GM19025 (cell line): ENCODE measurements at regions not wholly inside any gene's neighbourhood (a gene's known extent, or its start where the extent isn't known, plus 50 kb on each side); places are given as distances from the start of the nearest gene placed in this dataset.

Experiments used
- ATAC-seq: cut with Tn5 transposase; IDR thresholded peaks from one replicate; pipeline ENCODE4 v1.9.1; 2021; ENCODE audit warnings: mild to moderate bottlenecking, low read depth, moderate library complexity; ENCODE audit not compliant: unreplicated experiment

DNA sequence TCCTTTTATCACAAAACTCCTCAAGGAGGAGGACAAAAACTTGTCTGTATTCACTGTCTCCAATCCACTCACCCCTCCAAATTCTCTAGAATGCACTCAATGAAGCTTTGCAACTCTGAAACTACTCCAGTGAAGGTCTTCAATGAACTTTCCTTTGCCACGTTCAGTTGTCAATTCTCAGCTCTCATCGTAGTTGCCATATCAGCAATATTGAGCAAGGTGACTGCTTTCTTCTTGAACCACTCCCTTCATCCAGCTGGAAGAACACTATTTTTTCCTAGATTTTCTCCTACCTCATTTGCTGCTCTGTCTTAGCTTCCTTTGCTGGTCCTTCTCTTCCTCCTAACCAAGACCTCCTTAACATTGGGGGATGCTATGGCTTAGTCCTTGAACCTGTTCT lies 191.8 kb downstream of the KDR start:
- no peak for ATAC-seq

- ATAC-seq = no peak
These were observed 195.2 kb downstream of the KDR start for GRCh38 chr4:54930226-54930625.

GRCh38 chr4:54929459-54929858 lies 195.9 kb downstream of the KDR start:
- no peak for ATAC-seq

DNA sequence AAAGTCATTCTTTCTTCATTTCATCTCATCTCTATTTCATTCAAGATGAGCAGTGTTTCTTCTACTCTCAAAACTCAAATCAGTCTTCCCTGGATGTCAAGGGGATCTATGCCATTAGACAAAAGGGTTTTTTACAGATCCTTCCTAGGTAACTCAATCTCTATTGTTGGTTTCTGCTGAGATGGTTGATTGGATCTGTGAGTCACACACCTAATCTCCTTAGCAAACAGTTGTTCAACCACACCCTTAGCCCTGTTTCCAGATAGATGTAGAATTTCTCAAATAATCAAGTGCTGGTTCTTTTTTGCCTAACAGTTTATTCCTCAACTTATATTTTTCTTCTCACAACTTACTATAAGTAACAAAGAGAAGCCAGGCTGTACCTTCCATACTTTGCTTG lies 200.5 kb downstream of the KDR start:
- ATAC-seq = no peak

DNA sequence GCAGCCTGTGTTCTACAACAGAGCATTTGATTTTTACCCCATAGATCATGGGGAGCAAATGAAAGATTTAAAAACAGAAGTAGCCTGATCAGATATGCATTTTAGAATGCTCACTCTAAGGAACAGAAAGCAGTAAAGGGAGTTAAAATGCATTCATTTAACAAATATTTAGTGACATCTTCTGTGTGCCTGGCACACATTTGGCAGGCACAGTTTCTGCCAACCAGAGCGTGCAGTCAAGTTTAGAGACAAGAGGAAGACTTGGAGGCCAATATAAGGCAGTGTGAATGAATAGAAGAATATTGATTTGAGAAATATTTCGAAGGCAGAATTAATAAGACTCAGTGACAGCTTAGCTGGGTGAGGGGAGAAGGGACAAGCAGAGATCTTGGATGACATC lies 210.1 kb downstream of the KDR start:
- ATAC-seq = no peak

- ATAC-seq = no peak
These were observed 210.6 kb downstream of the KDR start for GRCh38 chr4:54914781-54915180.

- no peak for ATAC-seq
These were observed 211.5 kb downstream of the KDR start for GRCh38 chr4:54913751-54914526.

DNA sequence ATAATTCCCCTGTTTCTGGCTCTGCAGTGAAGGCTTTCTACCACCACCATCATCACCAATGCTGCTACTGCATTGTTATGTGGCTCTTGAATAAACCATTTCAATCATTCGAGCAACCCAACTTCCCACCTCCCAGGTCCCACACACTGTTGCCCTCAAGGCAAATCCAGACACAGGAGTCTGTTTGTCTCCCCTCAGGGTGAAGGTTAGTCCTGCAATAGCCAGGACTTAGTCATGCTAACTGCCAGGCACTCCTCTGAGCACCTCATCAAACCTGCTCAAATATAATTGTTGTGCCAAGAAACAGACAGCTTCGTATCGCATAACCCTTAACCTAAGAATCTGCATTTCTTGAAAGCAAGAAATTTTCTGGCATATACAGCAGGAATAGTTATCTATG lies 213.2 kb downstream of the KDR start:
- ATAC-seq = no peak

DNA sequence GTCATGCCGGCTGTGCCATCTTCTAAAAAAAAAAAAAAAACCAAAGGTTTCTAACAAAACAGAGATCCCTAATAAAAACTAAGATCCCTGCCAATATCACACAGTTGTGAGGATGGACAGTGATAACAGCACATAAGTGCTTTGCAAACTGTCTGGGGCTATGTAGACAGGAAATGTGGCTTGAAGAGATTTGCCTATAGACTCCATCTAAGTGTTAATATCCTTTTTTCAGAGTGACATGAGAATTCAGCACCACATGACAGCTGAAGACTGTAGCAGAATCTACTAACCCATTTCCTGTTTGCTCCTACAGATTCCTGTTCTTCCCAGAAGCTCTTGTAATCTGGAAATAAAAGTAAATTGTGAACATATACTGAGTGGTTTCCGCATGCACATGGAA lies 215.4 kb downstream of the KDR start:
- no peak for ATAC-seq

DNA sequence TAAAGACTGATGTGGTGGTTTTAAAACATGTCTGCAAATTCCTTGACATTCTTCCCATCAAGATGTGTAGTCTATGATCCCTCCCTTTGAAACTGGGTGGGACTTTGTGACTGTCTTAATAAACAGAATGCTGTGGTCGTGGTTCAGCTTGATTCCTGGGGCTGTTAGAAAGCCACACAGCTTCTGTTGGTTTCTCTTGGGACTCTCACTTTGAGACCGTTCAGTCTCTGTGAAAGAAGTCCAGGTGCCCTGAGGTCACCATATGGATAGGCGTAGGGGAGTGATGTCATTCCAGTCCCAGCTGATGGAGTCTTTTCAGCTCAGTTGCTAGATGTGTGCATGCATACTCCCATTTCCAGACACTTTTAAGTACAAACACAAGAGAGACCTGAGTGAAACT lies 216.6 kb downstream of the KDR start:
- ATAC-seq = no peak

GRCh38 chr4:54904953-54905352 lies 220.4 kb downstream of the KDR start:
- ATAC-seq = no peak

- no peak for ATAC-seq
These were observed 222.4 kb downstream of the KDR start for GRCh38 chr4:54902976-54903375.

GRCh38 chr4:54902271-54902670 lies 223.1 kb downstream of the KDR start:
- ATAC-seq = no peak

DNA sequence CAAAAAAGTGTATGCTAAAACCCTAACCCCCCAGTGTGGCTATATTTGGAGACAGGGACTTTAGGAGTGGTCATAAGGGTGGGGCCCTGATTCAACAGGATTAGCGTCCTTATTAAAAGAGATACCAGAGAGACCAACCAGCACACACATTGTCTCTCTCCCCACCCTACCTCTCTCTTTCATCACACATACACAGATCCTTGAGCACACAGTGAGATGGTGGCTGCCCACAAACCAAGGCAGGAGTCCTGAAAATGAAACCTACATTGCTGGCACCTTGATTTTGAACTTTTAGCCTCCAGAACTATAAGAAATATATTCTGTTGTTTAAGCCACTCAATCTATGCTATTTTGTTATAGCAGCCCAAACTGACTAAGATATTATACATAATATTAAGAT lies 224.2 kb downstream of the KDR start:
- ATAC-seq = no peak

GRCh38 chr4:54898656-54899340 lies 226.6 kb downstream of the KDR start:
- ATAC-seq = no peak

- ATAC-seq = no peak
These were observed 227.3 kb downstream of the KDR start for GRCh38 chr4:54898056-54898562.

DNA sequence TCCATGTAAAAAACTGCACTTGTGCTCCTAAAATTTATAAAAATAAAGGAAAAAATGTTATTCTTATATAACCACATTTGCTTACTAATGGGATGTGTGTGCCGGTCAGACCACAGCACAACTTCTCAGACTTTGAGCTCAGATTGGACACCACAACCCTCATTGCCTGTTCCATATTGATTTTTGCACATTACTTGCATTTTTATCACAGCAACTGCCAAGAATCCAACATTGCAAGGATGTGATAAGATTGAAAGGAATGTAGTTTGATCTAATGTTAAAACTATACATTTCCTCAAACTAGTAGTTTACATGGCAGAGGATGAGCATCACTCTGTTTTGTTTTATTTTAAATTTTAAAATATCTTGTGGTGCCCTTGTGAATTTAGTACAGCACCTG lies 227.8 kb downstream of the KDR start:
- ATAC-seq = no peak

DNA sequence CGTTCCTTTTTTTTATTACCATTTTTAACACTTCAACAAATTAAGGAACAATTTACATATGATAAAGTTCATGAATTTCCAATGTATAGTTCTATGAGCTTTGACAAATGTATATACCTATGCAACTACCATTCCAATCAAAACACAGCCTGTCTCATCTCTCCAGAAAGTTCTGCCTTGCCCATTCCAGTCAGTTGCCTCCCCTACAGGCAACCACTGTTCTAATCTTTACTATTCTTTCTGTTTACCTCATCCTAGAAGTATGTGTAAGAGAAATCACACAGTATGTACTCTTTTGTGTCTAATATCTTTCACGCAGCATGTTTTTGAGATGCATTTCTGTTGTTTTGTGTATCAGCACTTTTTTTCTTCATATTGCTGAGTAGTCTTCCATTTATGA lies 224.9 kb downstream of the KIT start:
- no peak for ATAC-seq

DNA sequence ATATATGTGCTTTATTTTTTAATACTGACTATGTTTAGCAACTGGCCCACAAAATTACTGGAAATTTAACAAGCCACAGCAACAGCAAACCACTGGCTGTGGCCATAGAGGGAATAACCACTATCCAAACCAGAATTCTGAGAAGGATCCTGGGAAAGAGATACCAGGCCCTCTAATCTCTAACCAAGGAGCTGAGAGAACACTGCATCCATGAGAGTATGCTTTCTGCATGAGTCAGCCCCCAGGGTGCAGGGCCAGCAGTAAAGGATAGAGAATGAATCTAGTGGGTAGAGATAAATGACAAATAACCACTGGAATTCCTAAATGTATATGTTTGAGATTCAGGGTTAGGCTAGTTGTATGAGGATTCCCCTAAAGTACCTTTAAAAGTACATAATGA lies 221.8 kb downstream of the KIT start:
- no peak for ATAC-seq

- no peak for ATAC-seq
These were observed 219.2 kb downstream of the KIT start for GRCh38 chr4:54877006-54877405.

DNA sequence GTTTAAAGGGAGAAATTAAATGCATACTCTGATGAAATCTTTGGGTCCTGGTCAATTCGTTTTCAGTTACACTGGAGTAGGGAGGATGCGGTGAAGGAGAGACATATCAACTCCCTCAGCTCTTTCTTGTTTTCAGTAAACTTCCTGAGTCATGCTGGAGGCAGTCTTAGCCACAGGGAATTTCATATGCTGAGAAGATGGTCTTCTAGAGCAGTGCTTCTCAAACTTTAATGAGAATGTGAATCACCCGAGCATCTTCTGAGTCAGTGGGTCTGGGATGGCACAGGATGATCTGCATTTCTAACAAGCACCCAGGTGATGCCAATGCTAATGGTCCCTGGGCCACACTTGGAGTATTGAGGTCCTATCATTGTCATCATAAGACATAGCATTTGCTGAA lies 214.5 kb downstream of the KIT start:
- no peak for ATAC-seq
